ENCODE measurements at regions not wholly inside any gene's neighbourhood (a gene's known extent, or its start where the extent isn't known, plus 50 kb on each side); places are given as distances from the start of the nearest gene placed in this dataset.
A peak's percentile ranks its signal among the peaks of the same experiment; 100 is the strongest.

GRCh38 chr20:23151008-23151703, 65.0 kb upstream of the CD93 start:
- peaks cover 1% of the 10 kb centered on the region; the same call in 1 of the 2 replicates for H3K27me3 Mint-ChIP-seq (ENCODE audit: insufficient read depth)
- no peaks in the 10 kb centered on the region for H3K36me3 Mint-ChIP-seq (ENCODE audit: low read depth)
- no peak for TF ChIP-seq CTCF (IDR thresholded peaks at IDR 0.05)
- H3K4me1 Mint-ChIP-seq (ENCODE audit: low read depth) = peaks cover 95% of the 10 kb centered on the region
- no peak for DNase-seq
- no peak overlapping the region for H3K4me3 Mint-ChIP-seq
- H3K9me3 Mint-ChIP-seq = no peaks in the 10 kb centered on the region
- peak overlapping the region; percentile 97 for H3K27ac Mint-ChIP-seq

GRCh38 chr20:23150304-23151007, 64.3 kb upstream of the CD93 start:
- DNase-seq = no peak
- TF ChIP-seq CTCF (IDR thresholded peaks at IDR 0.05) = no peak
- Mint-ChIP-seq H3K9me3 (no peaks in the 10 kb centered on the region), H3K36me3 (ENCODE audit: low read depth) (no peaks in the 10 kb centered on the region), H3K27ac (peak overlapping the region; percentile 48; the same call in 1 of the 2 replicates), H3K4me1 (ENCODE audit: low read depth) (peaks cover 95% of the 10 kb centered on the region), H3K27me3 (ENCODE audit: insufficient read depth) (no peaks in the 10 kb centered on the region; the same call in 1 of the 2 replicates), H3K4me3 (no peak overlapping the region)

GRCh38 chr20:23149623-23150279, 63.6 kb upstream of the CD93 start:
- Mint-ChIP-seq H3K36me3 (ENCODE audit: low read depth) (no peaks in the 10 kb centered on the region), H3K9me3 (no peaks in the 10 kb centered on the region), H3K27me3 (ENCODE audit: insufficient read depth) (no peaks in the 10 kb centered on the region), H3K4me1 (ENCODE audit: low read depth) (peaks cover 95% of the 10 kb centered on the region), H3K4me3 (peak overlapping the region; percentile 20; the same call in 1 of the 2 replicates), H3K27ac (peak overlapping the region; percentile 98)
- no peak for TF ChIP-seq CTCF (IDR thresholded peaks at IDR 0.05)
- DNase-seq = no peak

- Mint-ChIP-seq H3K4me1 (ENCODE audit: low read depth) (peaks cover 95% of the 10 kb centered on the region), H3K27ac (peak overlapping the region; percentile 98)
These were observed 62.8 kb upstream of the CD93 start for GRCh38 chr20:23148731-23149570.

More at GRCh38 chr20:23148731-23149570, 62.8 kb upstream of the CD93 start:
- Mint-ChIP-seq H3K36me3 (ENCODE audit: low read depth) (no peaks in the 10 kb centered on the region), H3K27me3 (ENCODE audit: insufficient read depth) (no peaks in the 10 kb centered on the region), H3K9me3 (no peaks in the 10 kb centered on the region), H3K4me3 (no peak overlapping the region; the same call in 1 of the 2 replicates)
- DNase-seq = peak; percentile 23
- no peak for TF ChIP-seq CTCF (IDR thresholded peaks at IDR 0.05)
